Ishikawa (cell line): ENCODE measurements at regions not wholly inside any gene's neighbourhood (a gene's known extent, or its start where the extent isn't known, plus 50 kb on each side); places are given as distances from the start of the nearest gene placed in this dataset.

Experiments
- CEBPB ChIP-seq: IDR thresholded peaks from 2 replicates; pipeline ENCODE4 v1.6.1; 2012
- CREB1 ChIP-seq: IDR thresholded peaks from 2 replicates; pipeline ENCODE4 v1.6.1; 2012; ENCODE audit warnings: low read depth
- EGR1 ChIP-seq: IDR thresholded peaks from 2 replicates; pipeline ENCODE4 v1.6.1; 2012
- EP300 ChIP-seq: IDR thresholded peaks from 2 replicates; pipeline ENCODE4 v1.6.1; 2012; ENCODE audit warnings: borderline replicate concordance
- FOXM1 ChIP-seq: IDR thresholded peaks from 2 replicates; pipeline ENCODE4 v1.6.1; 2012; ENCODE audit warnings: low read depth, borderline replicate concordance
- MAX ChIP-seq: IDR thresholded peaks from 2 replicates; pipeline ENCODE4 v1.6.1; 2012
- NFIC ChIP-seq: IDR thresholded peaks from 2 replicates; pipeline ENCODE4 v1.6.1; 2012
- RAD21 ChIP-seq: IDR thresholded peaks from 2 replicates; pipeline ENCODE4 v1.6.1; 2012; ENCODE audit warnings: low read depth
- REST ChIP-seq: IDR thresholded peaks from 2 replicates; pipeline ENCODE4 v1.6.1; 2012; ENCODE audit warnings: low read depth, mild to moderate bottlenecking
- TAF1 ChIP-seq: IDR thresholded peaks from 2 replicates; pipeline ENCODE4 v1.6.1; 2012; ENCODE audit warnings: low read depth, mild to moderate bottlenecking
- TCF12 ChIP-seq: IDR thresholded peaks from 2 replicates; pipeline ENCODE4 v1.6.1; 2012; ENCODE audit warnings: low read depth
- TEAD4 ChIP-seq: IDR thresholded peaks from 2 replicates; pipeline ENCODE4 v1.6.1; 2012
- USF1 ChIP-seq: IDR thresholded peaks from 2 replicates; pipeline ENCODE4 v1.6.1; 2012
- YY1 ChIP-seq: IDR thresholded peaks from 2 replicates; pipeline ENCODE4 v1.6.1; 2012; ENCODE audit warnings: low read depth
- ZBTB7A ChIP-seq: IDR thresholded peaks from 2 replicates; pipeline ENCODE4 v1.6.1; 2012; ENCODE audit warnings: low read depth

- TF ChIP-seq EGR1 (no peak), RAD21 (no peak), ZBTB7A (no peak), NFIC (no peak), FOXM1 (no peak), USF1 (no peak), CREB1 (no peak), CEBPB (no peak), REST (no peak), TAF1 (no peak)
These were observed 655.4 kb downstream of the XIRP2 start for GRCh38 chr2:167543721-167544120.

GRCh38 chr2:167537743-167538142, 649.5 kb downstream of the XIRP2 start:
- TF ChIP-seq CREB1: no peak
- TF ChIP-seq ZBTB7A: no peak
- TF ChIP-seq YY1: no peak
- no peak for TF ChIP-seq REST
- no peak for TF ChIP-seq EP300
- TF ChIP-seq NFIC: no peak
- no peak for TF ChIP-seq TEAD4
- no peak for TF ChIP-seq FOXM1

- TF ChIP-seq RAD21 (no peak), USF1 (no peak), MAX (no peak), ZBTB7A (no peak), FOXM1 (no peak), EP300 (no peak), EGR1 (no peak), TAF1 (no peak), TCF12 (no peak), CEBPB (no peak), CREB1 (no peak), TEAD4 (no peak), NFIC (no peak)
These were observed 646.2 kb downstream of the XIRP2 start for GRCh38 chr2:167534443-167534842.

GRCh38 chr2:167524786-167525185, 636.5 kb downstream of the XIRP2 start:
- TF ChIP-seq EGR1 (no peak), CREB1 (no peak), ZBTB7A (no peak), TAF1 (no peak), TEAD4 (no peak), CEBPB (no peak), RAD21 (no peak), REST (no peak), TCF12 (no peak), EP300 (no peak), USF1 (no peak), FOXM1 (no peak), YY1 (no peak), NFIC (no peak), MAX (no peak)
